ENCODE measurements at regions not wholly inside any gene's neighbourhood (a gene's known extent, or its start where the extent isn't known, plus 50 kb on each side); places are given as distances from the start of the nearest gene placed in this dataset.
"Not testable (repeated sequence)": the region's sequence is repeated elsewhere in the genome, so short reads cannot be mapped to it uniquely, and the experiment has no call there.

- DNase-seq, result no peak
Observed at GRCh38 chr5:117680426-117680825, 1105.8 kb upstream of the SEMA6A start.

- no peak for DNase-seq
Observed at GRCh38 chr5:117679046-117679445, 1104.4 kb upstream of the SEMA6A start.

DNA sequence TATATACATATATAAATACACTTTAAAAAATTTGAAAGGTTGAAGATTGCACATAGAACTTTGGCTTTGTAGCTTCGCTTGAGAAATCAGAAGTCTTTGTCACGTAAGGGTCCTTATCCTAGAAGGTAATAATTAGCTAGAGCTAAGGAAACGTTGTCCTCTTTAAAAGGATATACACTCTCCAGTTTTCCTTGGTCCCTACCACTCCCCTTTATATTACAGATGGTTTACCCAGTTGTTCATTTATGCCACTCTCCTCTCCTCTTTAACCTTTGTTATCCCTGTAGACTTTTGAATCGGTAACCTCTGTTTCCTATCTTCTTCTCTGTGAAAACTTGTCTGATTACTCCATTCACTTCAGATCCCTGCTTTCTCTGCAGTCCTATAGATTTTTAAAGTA is 1101.0 kb upstream of the SEMA6A start:
- no peak for DNase-seq

DNA sequence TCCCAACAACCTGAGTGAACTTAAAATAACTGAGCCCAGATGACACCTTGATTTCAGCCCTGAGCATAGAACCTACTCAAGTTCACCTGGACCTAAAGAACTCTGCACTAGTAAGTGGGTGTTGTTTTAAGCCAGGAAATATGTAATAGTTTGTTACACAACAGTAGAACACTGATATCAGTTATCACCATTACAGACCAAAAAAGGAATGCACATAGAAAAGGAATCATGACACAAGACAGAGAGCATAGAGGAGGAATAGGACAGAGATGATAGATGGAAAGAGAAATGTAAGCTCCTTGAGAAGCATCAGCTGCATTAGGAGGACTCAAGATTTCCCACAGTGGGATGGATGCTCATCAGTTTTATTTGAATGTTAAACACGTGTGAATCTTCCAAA is 1096.9 kb upstream of the SEMA6A start:
- no peak for DNase-seq

- no peak for DNase-seq
Observed at GRCh38 chr5:117667105-117667504, 1092.5 kb upstream of the SEMA6A start.

DNA sequence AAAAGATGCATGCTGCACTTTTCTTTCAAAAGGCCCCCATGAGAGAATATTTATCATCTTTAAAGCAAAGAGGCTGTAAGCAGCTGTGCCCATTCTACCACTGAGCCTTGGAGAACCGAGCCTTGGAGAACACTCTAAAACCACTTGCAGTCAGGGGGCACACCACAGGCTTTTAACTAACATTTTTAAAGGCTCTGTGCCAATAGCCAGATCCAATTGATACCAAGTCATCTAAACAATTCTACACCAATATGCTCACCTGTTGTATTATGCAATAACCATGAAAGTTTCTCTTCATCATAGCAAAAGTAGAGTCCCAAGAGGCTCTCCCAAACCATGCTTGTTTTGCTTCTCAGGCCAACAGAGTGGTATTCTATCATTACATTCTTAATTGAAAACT is 1090.5 kb upstream of the SEMA6A start:
- DNase-seq, result no peak

- no peak for DNase-seq
Observed at GRCh38 chr5:117662361-117662760, 1087.7 kb upstream of the SEMA6A start.

GRCh38 chr5:117657541-117657940 is 1082.9 kb upstream of the SEMA6A start:
- DNase-seq, result no peak

DNA sequence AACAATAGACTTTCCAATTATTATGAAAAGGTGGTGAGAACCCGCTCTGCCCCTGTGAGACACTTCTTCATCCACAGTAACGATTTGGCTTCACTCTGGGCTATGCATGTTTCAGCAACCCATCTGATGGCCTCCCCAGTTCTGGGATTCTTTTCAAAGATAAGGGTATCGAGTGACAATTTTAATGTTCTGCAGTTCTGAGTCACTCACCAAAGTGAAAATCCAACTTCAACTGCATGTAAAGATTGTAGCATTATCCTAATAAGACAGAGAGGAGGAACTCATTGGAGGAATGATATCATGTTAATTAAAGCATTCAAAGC is 1078.3 kb upstream of the SEMA6A start:
- no peak for DNase-seq

GRCh38 chr5:117652036-117652957 is 1077.7 kb upstream of the SEMA6A start:
- DNase-seq, result no peak

- no peak for DNase-seq
Observed at GRCh38 chr5:117649821-117650220, 1075.2 kb upstream of the SEMA6A start.

DNA sequence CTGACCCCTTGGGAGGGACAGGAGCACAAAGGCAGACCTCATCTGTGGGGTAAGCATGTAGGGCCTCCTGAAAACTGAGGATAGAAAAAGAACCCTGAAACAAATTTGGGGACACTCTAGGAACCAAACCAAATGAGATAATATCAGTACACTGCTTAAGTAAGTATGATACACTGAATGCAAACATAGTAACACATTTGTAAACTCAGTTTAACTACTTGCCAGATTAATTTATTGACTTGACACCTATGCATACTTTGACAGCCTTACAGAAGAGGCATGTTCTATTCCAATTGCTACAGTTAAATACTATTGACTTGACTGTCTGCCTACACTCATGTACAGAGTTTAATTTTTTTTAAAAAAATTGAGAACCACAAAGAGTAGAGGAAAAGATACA is 1070.8 kb upstream of the SEMA6A start:
- no peak for DNase-seq

DNA sequence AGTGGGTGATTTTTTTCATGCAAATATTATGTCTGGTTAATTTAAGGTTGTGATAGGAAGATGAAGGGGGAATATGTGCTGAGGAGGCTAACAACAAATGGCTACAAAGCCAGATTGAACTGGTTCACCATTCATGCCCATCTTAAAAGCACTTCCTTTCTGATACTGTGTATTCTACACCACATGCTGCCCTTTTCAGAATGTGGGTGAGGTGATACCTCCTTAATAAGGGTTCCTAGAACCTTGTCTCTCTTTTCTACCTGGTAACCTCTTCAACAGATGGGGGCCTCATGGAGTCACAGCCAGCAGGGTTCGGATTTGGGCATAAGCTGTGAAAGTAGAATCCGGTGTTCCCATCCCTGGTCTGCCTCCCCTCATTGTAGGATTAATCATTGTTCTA is 1064.0 kb upstream of the SEMA6A start:
- no peak for DNase-seq

DNA sequence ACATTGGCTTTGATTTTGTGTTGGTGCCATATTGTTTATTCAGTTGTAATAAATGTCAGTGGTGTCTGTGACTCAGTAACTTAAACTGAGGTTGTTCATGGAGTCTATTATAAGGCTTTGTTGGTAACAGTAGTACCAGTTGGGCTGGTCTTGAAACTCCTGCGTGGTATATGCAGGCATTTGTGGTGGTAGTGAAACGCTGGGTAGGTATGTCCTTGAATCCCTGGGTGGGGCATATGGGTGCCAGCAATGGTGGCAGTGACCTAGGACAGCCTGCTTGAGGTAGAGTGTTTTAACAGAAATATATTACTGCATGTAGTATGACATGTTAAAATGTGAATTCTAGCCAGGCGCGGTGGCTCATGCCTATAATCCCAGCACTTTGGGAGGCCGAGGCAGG is 1058.5 kb upstream of the SEMA6A start:
- DNase-seq, result no peak

- DNase-seq, result no peak
Observed at GRCh38 chr5:117624201-117624600, 1049.6 kb upstream of the SEMA6A start.

- DNase-seq, result no peak
Observed at GRCh38 chr5:117623042-117623805, 1048.6 kb upstream of the SEMA6A start.

- no peak for DNase-seq
Observed at GRCh38 chr5:117621921-117622320, 1047.3 kb upstream of the SEMA6A start.

DNA sequence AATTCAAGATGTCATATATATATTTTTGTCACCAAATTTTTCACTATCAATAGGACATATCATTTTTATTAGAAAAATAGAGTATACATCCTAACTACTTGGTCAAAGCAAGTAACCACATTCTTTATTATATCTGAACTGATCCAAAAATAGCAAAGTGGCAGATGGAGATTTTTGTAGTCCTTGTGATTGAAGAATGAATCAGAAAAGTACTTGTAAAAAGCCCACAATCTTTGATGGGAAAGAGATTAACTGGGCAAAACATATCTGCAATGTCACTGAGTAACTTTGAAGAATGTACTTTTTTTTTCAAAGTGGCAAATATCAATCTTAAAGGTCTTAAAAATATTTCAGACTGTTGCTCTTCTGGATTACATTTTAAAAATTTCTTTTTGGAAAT is 1040.6 kb upstream of the SEMA6A start:
- DNase-seq, result no peak

DNA sequence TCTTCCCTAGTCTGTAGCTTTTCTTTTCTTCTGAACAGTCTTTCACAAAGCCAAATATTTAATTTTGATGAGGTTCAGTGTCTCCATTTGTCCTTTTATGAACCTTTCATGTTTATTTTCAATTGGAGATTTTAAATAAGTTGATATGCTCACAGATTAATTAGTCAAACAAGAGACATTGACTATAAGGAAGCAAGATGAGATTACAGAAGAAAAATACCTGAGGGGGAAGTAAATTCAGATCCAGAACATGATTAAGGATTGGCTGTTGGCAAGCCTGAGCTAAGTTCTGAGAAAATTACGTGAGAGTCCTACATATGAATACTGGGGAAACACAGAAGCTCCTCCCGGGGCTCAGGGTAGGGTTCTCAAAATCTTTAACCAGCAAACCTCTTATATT is 1039.8 kb upstream of the SEMA6A start:
- DNase-seq, result no peak

DNA sequence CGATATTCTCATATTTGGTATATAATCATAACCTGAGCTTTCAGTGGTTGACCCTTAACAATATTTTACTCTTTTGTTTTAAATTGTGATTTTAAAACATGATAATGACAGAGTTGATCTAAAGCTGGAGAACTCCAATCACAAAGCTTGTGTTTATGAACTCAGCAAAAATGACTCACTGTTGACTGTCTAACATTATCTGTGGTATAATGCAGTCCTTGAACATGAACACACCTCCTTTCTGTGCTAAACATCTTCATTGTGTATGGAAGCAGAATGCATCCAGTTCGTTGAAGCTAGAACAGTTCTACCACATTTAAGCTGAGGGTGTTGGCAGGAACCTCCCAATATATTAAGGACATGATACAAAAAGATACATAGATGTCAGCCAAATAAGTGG is 1030.2 kb upstream of the SEMA6A start:
- no peak for DNase-seq

- DNase-seq, result not testable (repeated sequence)
Observed at GRCh38 chr5:117599811-117600210, 1025.2 kb upstream of the SEMA6A start.

GRCh38 chr5:117594166-117594565 is 1019.5 kb upstream of the SEMA6A start:
- no peak for DNase-seq

DNA sequence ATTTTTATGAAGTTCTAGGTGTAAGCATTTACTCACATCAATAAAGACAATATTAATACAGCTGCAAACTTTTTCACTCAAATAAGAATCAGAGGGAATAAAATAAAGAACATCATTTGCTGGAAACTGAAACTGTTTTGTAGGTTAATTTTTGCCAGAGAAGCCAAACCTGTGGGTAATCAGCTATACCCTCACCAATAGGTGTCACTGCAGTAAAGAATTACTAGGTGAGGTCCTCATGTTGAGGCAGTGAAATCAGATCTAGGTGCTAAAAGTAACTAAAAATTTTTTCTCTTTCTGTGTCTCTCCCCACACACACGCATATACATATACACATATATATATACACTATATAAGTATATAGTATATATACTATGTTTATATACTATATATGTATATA is 1016.3 kb upstream of the SEMA6A start:
- DNase-seq, result no peak

DNA sequence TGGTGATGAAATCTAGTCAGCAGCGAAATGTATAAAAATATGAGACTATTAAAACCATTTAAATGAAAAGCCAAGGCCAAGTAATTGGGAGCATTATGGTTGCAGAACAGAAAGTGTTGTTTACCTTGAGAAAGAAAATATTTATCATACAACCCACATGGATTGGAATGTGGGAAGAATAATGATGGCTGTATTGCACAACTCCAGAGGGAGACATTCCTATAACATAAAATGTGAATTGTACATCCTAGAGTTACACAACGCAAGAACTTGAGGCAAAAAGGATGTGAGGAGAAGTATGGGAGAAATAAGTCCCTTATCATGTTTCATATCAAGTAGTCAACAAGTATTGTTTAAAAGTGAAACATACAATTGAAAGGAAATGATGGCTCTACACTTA is 1014.0 kb upstream of the SEMA6A start:
- DNase-seq, result no peak
